NCI-H748 (cell line): ENCODE measurements at regions not wholly inside any gene's neighbourhood (a gene's known extent, or its start where the extent isn't known, plus 50 kb on each side); places are given as distances from the start of the nearest gene placed in this dataset.

ENCODE experiments used
- DNase-seq: peaks from one replicate; lab custom pipeline; 2025; ENCODE audit not compliant: unreplicated experiment; lab: John Stamatoyannopoulos, UW

DNA sequence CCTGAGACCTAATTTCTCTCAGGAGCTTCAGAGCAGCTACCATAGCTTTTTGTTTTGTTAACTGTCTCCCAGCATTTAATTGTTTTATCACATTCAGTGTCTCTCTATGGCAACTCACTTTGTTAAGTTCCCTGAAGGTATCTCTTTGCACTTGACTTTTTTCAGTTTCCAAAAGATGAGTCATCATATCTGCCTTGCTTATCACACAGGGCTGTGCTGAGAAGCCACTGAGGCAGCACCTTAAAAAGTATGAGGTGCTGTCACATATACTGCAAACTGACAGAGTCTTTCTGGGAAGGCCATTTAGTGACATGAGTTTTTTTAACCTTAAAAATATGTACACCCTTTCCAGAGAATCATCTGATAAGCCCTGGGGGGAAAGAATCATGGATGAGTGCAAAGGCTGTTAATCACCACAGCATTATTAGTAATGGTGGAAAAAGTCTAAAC is 56.8 kb downstream of the PPP1R3C start:
- DNase-seq, result peak; percentile 3

DNA sequence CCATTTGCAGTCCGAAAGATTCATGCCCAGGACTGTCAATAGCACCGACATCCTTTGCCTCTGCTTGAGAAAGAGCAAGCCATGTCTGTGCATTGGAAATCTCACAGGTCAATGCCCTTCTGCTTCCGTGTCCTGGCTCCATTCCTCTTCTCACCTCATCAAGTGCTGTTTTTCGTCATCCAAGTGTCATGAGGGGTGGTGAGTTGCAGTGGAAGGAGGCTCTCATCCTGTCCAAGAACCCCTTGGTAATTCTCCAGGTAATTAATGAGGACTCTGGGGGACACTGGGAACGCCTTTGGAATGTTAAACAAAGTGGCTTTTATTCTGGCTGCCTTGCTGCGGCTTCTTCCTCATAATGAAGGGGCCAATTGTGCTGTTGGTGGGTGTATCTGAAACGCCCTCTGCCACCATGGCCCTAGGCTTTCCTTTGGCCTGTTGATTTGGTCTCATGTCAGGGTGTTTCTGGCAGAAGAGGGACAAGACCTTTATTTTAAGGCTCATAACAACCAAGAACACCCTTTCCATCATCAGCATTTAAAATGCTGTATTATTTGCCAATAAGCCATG is 57.7 kb downstream of the PPP1R3C start:
- DNase-seq, result no peak

GRCh38 chr10:91574236-91574635 is 58.6 kb downstream of the PPP1R3C start:
- DNase-seq, result no peak

DNA sequence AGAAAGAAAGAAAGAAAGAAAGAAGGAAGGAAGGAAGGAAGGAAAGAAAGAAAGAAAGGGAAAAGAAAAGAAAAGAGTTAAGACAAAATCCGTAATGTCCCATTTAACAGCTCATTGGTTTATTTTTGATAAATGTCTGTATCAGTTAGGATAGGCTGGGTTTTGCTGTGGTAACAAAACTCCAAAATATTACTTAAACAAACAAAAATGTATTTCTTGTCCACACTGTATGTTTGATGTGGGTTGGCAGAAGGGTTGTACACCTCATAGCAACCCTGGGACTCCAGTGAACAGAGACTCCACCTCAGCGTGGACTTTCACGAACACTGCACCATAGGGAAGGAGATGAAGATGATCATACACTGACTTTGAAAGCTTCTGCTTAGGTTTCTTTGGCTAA is 59.6 kb downstream of the PPP1R3C start:
- DNase-seq, result no peak

- no peak for DNase-seq
Measured at GRCh38 chr10:91571671-91572070, 61.2 kb downstream of the PPP1R3C start.

GRCh38 chr10:91570220-91570619 is 62.7 kb downstream of the PPP1R3C start:
- no peak for DNase-seq

DNA sequence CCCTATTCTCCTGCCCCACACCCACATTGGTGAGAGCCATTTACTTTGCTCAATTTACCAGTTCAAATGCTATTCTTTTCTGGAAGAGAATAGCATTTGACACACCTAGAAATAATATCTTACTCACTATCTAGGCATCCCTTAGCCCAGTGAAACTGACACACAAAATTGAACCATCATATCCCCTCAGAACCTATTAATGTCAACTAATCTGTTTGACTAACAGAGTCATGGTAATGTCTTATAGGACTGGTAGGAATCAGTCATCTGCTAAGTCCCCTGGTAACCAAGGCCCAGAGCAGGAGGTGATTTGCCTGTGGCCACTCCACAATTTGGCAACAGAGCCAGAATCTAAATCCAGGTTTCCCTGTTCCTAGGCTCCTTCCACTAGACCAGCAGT is 63.3 kb downstream of the PPP1R3C start:
- DNase-seq, result no peak

DNA sequence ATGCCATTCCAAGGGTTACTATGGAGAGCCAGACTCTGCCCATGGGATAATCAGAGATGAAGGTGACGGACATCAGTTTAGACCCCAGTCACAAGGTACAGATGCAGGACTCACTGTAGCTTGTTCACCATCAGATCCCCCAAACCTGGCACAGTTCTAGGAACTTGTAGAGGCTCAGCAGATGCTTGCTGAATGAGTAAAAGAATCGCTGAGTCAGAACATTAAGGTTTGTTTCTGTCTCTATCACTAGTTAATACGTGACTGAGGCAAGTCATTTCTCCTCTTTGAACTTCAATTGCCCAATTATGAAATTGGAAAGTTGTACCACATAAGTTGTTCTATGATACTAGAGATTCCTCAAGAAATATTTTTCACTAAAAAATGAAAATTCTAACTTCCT is 65.1 kb downstream of the PPP1R3C start:
- no peak for DNase-seq

DNA sequence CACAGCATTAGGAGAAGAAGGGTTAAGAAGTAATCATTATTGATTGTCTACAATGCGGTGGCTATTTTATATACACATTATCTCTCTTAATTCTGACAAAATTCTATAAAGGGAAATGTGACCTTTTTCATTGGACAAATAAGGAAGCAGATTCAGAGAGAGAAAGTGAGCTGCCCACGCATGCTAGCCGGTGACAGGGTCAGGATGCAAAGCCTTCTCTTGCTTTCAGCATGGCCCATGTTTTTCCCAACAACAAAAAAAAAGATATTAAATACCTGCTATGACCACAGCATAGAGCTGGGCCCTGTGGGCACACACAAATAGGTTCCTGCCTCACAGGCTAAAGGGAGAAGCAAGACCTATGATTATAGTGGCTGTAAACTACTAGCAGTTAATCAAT is 66.8 kb downstream of the PPP1R3C start:
- no peak for DNase-seq

DNA sequence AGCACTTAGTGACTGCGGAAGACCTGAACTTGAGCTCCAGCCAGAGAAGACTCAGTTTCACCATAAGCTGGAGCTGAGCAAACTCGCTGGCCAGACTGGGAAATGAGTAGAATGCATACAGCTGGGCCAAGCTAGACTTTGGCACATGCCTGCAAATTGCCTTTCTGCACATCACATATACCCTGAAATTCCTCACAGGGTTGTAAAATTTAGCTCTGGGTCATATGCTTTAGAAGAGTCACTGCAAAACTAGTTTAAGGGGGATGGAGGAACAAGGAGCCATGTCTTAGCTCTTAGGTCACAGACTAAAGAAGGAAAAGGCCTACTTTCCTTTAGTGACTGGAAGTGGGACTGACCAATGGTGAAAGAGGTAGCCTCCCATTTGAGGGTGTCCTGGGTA is 67.6 kb downstream of the PPP1R3C start:
- DNase-seq, result no peak

GRCh38 chr10:91564508-91564907 is 68.4 kb downstream of the PPP1R3C start:
- no peak for DNase-seq
